Endothelial cell (in vitro differentiated cells): ENCODE measurements at regions not wholly inside any gene's neighbourhood (a gene's known extent, or its start where the extent isn't known, plus 50 kb on each side); places are given as distances from the start of the nearest gene placed in this dataset.

Experiments used
- DNase-seq: peaks from one replicate; pipeline ENCODE4 v3.0.0; 2021; ENCODE audit warnings: low spot score
- H3K27ac Mint-ChIP-seq: one replicate; pipeline ENCODE4 v1.8.0; 2021; ENCODE audit warnings: mixed read lengths, inconsistent platforms; ENCODE audit not compliant: unreplicated experiment
- H3K27me3 Mint-ChIP-seq: one replicate; pipeline ENCODE4 v1.8.0; 2021; ENCODE audit warnings: mild to moderate bottlenecking, moderate library complexity, mixed read lengths, inconsistent platforms; ENCODE audit not compliant: unreplicated experiment
- H3K36me3 Mint-ChIP-seq: one replicate; pipeline ENCODE4 v1.8.0; 2021; ENCODE audit warnings: mild to moderate bottlenecking, low read depth, mixed read lengths, inconsistent platforms; ENCODE audit not compliant: unreplicated experiment
- H3K4me1 Mint-ChIP-seq: one replicate; pipeline ENCODE4 v1.8.0; 2021; ENCODE audit warnings: mild to moderate bottlenecking, mixed read lengths, inconsistent platforms; ENCODE audit not compliant: unreplicated experiment
- H3K4me3 Mint-ChIP-seq: one replicate; pipeline ENCODE4 v1.8.0; 2021; ENCODE audit warnings: mild to moderate bottlenecking, mixed read lengths, inconsistent platforms; ENCODE audit not compliant: unreplicated experiment
- H3K9me3 Mint-ChIP-seq: one replicate; pipeline ENCODE4 v1.8.0; 2021; ENCODE audit warnings: mixed read lengths, inconsistent platforms; ENCODE audit not compliant: unreplicated experiment
- CTCF ChIP-seq: fragments of 200-600 bp; sonication (generic); IDR thresholded peaks from one replicate; pipeline ENCODE4 v1.5.0; 2021; ENCODE audit warnings: antibody characterized with exemption; ENCODE audit not compliant: unreplicated experiment

- no peaks in the 10 kb centered on the region for H3K9me3 Mint-ChIP-seq
- H3K27ac Mint-ChIP-seq, result no peak overlapping the region
- H3K36me3 Mint-ChIP-seq, result no peaks in the 10 kb centered on the region
- H3K4me3 Mint-ChIP-seq, result no peak overlapping the region
- DNase-seq, result no peak
- no peak for TF ChIP-seq CTCF
- peaks cover 9% of the 10 kb centered on the region for H3K27me3 Mint-ChIP-seq
- H3K4me1 Mint-ChIP-seq, result no peaks in the 10 kb centered on the region
These were observed 254.8 kb downstream of the GLI2 start for GRCh38 chr2:120990451-120990871.

- no peak for TF ChIP-seq CTCF
- Mint-ChIP-seq H3K4me3 (no peak overlapping the region), H3K27ac (no peak overlapping the region), H3K4me1 (no peaks in the 10 kb centered on the region), H3K9me3 (no peaks in the 10 kb centered on the region), H3K27me3 (peaks cover 8% of the 10 kb centered on the region), H3K36me3 (no peaks in the 10 kb centered on the region)
- DNase-seq, result no peak
These were observed 255.8 kb downstream of the GLI2 start for GRCh38 chr2:120991441-120991840.

GRCh38 chr2:120992791-120993555, 257.3 kb downstream of the GLI2 start:
- Mint-ChIP-seq H3K4me3 (no peak overlapping the region), H3K9me3 (no peaks in the 10 kb centered on the region), H3K36me3 (no peaks in the 10 kb centered on the region), H3K27me3 (peaks cover 2% of the 10 kb centered on the region), H3K4me1 (no peaks in the 10 kb centered on the region), H3K27ac (no peak overlapping the region)
- TF ChIP-seq CTCF, result no peak
- no peak for DNase-seq

GRCh38 chr2:120993661-120994060, 258.0 kb downstream of the GLI2 start:
- DNase-seq, result no peak
- H3K27ac Mint-ChIP-seq, result no peak overlapping the region
- no peaks in the 10 kb centered on the region for H3K9me3 Mint-ChIP-seq
- H3K27me3 Mint-ChIP-seq, result peaks cover 2% of the 10 kb centered on the region
- H3K36me3 Mint-ChIP-seq, result no peaks in the 10 kb centered on the region
- H3K4me1 Mint-ChIP-seq, result no peaks in the 10 kb centered on the region
- H3K4me3 Mint-ChIP-seq, result no peak overlapping the region
- TF ChIP-seq CTCF, result no peak

GRCh38 chr2:120994301-120994995, 258.8 kb downstream of the GLI2 start:
- Mint-ChIP-seq H3K27me3 (peaks cover 2% of the 10 kb centered on the region), H3K4me3 (no peak overlapping the region), H3K4me1 (no peaks in the 10 kb centered on the region), H3K9me3 (no peaks in the 10 kb centered on the region), H3K36me3 (no peaks in the 10 kb centered on the region), H3K27ac (no peak overlapping the region)
- no peak for TF ChIP-seq CTCF
- no peak for DNase-seq
